ENCODE measurements at regions not wholly inside any gene's neighbourhood (a gene's known extent, or its start where the extent isn't known, plus 50 kb on each side); places are given as distances from the start of the nearest gene placed in this dataset.

GRCh38 chr3:10638466-10638865 lies 133.1 kb upstream of the ATP2B2 start:
- TF ChIP-seq CTCF (IDR thresholded peaks at IDR 0.05) (no peak), POLR2AphosphoS5 (IDR thresholded peaks at IDR 0.05; ENCODE audit: low read depth, low read length) (no peak), TCF7L2 (IDR thresholded peaks at IDR 0.05; ENCODE audit: low read depth, low read length) (no peak)
